B cell (primary cell): ENCODE measurements at regions not wholly inside any gene's neighbourhood (a gene's known extent, or its start where the extent isn't known, plus 50 kb on each side); places are given as distances from the start of the nearest gene placed in this dataset.

Source experiments
- ATAC-seq: fragments of 200-7000 bp; cut with Tn5 transposase; one replicate; pipeline ENCODE4 v1.10.0; 2021; ENCODE audit warnings: low read depth, mild to moderate bottlenecking, moderate number of reproducible peaks, moderate library complexity
- CTCF ChIA-PET: fragments of 350-600 bp; sonication (Branson Sonifier 250); formaldehyde crosslinking; loops from one replicate; lab custom pipeline; 2021; ENCODE audit warnings: antibody characterized with exemption, inconsistent platforms; lab: Charles Lee
- POLR2A ChIA-PET: fragments of 350-600 bp; sonication (Branson Sonifier 250); formaldehyde crosslinking; loops from one replicate; lab custom pipeline; 2021; ENCODE audit warnings: antibody characterized with exemption; lab: Charles Lee
- DNase-seq: peaks from one replicate; pipeline ENCODE4 v3.0.0; 2013
- H2AFZ ChIP-seq: 2 replicates; pipeline ENCODE4 v1.6.1; 2012; ENCODE audit warnings: mild to moderate bottlenecking, low read depth, low read length; ENCODE audit not compliant: insufficient read depth, poor library complexity, severe bottlenecking
- H3K27ac ChIP-seq, 2 donors: 1 replicate in 1 of 2; 2 replicates in 1 of 2; pipeline ENCODE4 v1.5.1; 2012 to 2013; ENCODE audit warnings: low read length in 2 of 2, mild to moderate bottlenecking in 2 of 2, moderate library complexity in 1 of 2
- H3K27me3 ChIP-seq, 4 experiments: fragments of 200-600 bp in 1 of 4; sonication (generic) in 1 of 4; replicated peaks in 1 of 4; 1 replicate in 2 of 4; 2 replicates in 2 of 4; pipeline versions ENCODE4 v1.6.1 to v1.7.0; 2013 to 2016; ENCODE audit warnings: low read length in 3 of 4, mild to moderate bottlenecking in 2 of 4, mixed read lengths in 1 of 4, moderate library complexity in 1 of 4; ENCODE audit not compliant: insufficient read depth in 4 of 4, control insufficient read depth in 3 of 4; ENCODE audit errors: control extremely low read depth in 1 of 4
- H3K36me3 ChIP-seq, 2 experiments: replicated peaks in 1 of 2; 1 replicate in 1 of 2; 2 replicates in 1 of 2; pipeline versions ENCODE4 v1.6.1 to v1.7.1; 2013; ENCODE audit warnings: low read length in 1 of 2; ENCODE audit not compliant: insufficient read depth in 2 of 2, control insufficient read depth in 1 of 2; ENCODE audit errors: control extremely low read depth in 1 of 2, extremely low read depth in 1 of 2
- H3K4me1 ChIP-seq, 2 donors: fragments of 200-600 bp in 1 of 2; sonication (generic) in 1 of 2; 1 replicate in 1 of 2; 2 replicates in 1 of 2; pipeline versions ENCODE4 v1.5.1 to v1.6.1; 2013 to 2017; ENCODE audit warnings: low read length in 2 of 2; ENCODE audit not compliant: control insufficient read depth in 2 of 2, insufficient read depth in 2 of 2
- H3K4me2 ChIP-seq: replicated peaks from 2 replicates; pipeline ENCODE3; 2012; ENCODE audit warnings: mild to moderate bottlenecking, low read depth, low read length; ENCODE audit not compliant: poor library complexity, severe bottlenecking
- H3K4me3 ChIP-seq, 5 experiments: fragments of 200-600 bp in 1 of 5; sonication (generic) in 1 of 5; 1 replicate in 3 of 5; 2 replicates in 2 of 5; pipeline versions ENCODE4 v1.5.1 to v1.7.0; 2011 to 2016; ENCODE audit warnings: low read length in 4 of 5, mild to moderate bottlenecking in 4 of 5, low read depth in 2 of 5, control low read depth in 1 of 5, moderate library complexity in 1 of 5; ENCODE audit not compliant: insufficient read depth in 1 of 5; ENCODE audit errors: control extremely low read depth in 1 of 5, extremely low read depth in 1 of 5
- H3K79me2 ChIP-seq: fragments of 200-600 bp; sonication (generic); one replicate; pipeline ENCODE4 v1.6.0; 2016; ENCODE audit warnings: low read length; ENCODE audit not compliant: control insufficient read depth, insufficient read depth
- H3K9ac ChIP-seq: fragments of 200-600 bp; sonication (generic); 2 replicates; pipeline ENCODE4 v1.6.1; 2017; ENCODE audit warnings: mild to moderate bottlenecking, low read length, moderate library complexity
- H3K9me3 ChIP-seq, 3 donors: one replicate each; pipeline versions ENCODE4 v1.6.1 to v1.7.1; 2013; ENCODE audit warnings: low read length in 2 of 3; ENCODE audit not compliant: control insufficient read depth in 2 of 3, insufficient read depth in 1 of 3; ENCODE audit errors: control extremely low read depth in 1 of 3
- H4K20me1 ChIP-seq: 2 replicates; pipeline ENCODE4 v1.6.0; 2012; ENCODE audit warnings: mild to moderate bottlenecking, low read length; ENCODE audit not compliant: insufficient read depth, control insufficient read depth, poor library complexity, severe bottlenecking
- H3K27ac Mint-ChIP-seq: one replicate; pipeline ENCODE4 v1.8.0; 2021; ENCODE audit warnings: mixed read lengths
- H3K27me3 Mint-ChIP-seq: one replicate; pipeline ENCODE4 v1.8.0; 2021; ENCODE audit warnings: mixed read lengths
- H3K4me1 Mint-ChIP-seq: one replicate; pipeline ENCODE4 v1.8.0; 2021; ENCODE audit warnings: mixed read lengths
- H3K4me3 Mint-ChIP-seq: one replicate; pipeline ENCODE4 v1.8.0; 2021; ENCODE audit warnings: mixed read lengths
- H3K9me3 Mint-ChIP-seq: one replicate; pipeline ENCODE4 v1.8.0; 2022; ENCODE audit warnings: mixed read lengths; ENCODE audit not compliant: insufficient read depth
- CTCF ChIP-seq: fragments of 200-600 bp; IDR thresholded peaks from one replicate; pipeline ENCODE4 v1.8.0; 2022; ENCODE audit warnings: antibody characterized with exemption, mild to moderate bottlenecking
- EZH2 ChIP-seq: IDR thresholded peaks from 2 replicates; pipeline ENCODE4 v1.6.1; 2012; ENCODE audit warnings: borderline replicate concordance, low read depth, mild to moderate bottlenecking, moderate library complexity, low read length; ENCODE audit not compliant: insufficient read depth, poor library complexity, severe bottlenecking
- WGBS: methylation state at CpG from one replicate; pipeline ENCODE4 v1.1.5; 2013; ENCODE audit warnings: missing lambda C conversion rate; ENCODE audit not compliant: insufficient coverage; 5-methylcytosine and 5-hydroxymethylcytosine counted together
- intact Hi-C: fragments of 100-400 bp; cut with micrococcal nuclease; formaldehyde crosslinking; loops from one replicate; pipeline ENCODE4 v1.10.0; 2022

DNA sequence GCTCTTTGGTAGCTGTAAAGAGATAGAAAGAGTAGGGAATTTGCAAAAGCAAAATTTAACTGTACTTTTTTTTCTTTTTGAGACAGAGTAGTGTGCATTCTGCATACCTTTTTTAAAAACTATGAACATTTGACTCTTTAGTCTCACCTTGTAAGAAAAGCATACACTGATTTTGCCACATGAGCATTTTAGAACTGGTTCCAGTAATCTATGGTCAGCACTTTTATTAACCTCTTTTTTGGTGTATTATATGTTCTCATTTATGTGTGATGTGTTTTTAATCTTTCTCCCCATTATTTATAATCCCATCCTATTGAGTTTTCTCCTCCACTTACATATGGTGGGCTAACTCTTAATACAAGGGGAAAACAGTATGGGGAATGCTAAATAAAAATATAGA is 1111.4 kb downstream of the FLRT2 start:
- Histone ChIP-seq H3K9me3 (peaks cover 0 to 6% (median 0%) of the 10 kb centered on the region in 3 donors), H3K4me3 (no peak overlapping the region), H2AFZ (no peak overlapping the region), H3K36me3 (no peaks in the 10 kb centered on the region), H3K4me2 (no peak overlapping the region), H3K27me3 (no peaks in the 10 kb centered on the region), H4K20me1 (no peaks in the 10 kb centered on the region), H3K27ac (no peak overlapping the region), H3K9ac (no peak overlapping the region), H3K79me2 (no peaks in the 10 kb centered on the region), H3K4me1 (no peaks in the 10 kb centered on the region)
- no peak for DNase-seq
- intact Hi-C loops, result no loop called here
- H3K4me3 Mint-ChIP-seq, result no peak overlapping the region
- POLR2A ChIA-PET, result no interaction called here
- H3K27me3 Mint-ChIP-seq, result no peaks in the 10 kb centered on the region
- ATAC-seq, result no peak
- H3K27ac Mint-ChIP-seq, result no peak overlapping the region
- CTCF ChIA-PET, result no interaction called here
- H3K9me3 Mint-ChIP-seq, result no peaks in the 10 kb centered on the region
- H3K4me1 Mint-ChIP-seq, result no peaks in the 10 kb centered on the region
- TF ChIP-seq CTCF (no peak), EZH2 (no peak)

DNA sequence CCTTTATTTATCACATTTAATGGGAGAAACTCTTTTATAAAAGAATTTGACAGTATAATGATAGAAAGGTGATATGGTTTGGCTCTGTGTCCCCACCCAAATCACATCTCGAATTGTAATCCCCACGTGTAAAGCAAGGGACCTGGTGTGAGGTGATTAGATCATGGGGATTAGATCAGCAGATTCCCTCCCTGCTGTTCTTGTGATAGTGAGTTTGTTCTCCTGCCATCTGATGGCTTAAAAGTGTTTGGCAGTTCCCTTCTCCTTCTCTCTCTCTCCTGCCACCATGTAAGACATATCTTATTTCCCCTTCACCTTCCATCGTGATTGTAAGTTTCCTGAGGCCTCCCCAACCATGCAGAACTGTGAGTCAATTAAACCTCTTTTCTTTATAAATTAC is 1110.3 kb downstream of the FLRT2 start:
- intact Hi-C loops, result no loop called here
- ATAC-seq, result no peak

More for the DNA sequence above, 1110.3 kb downstream of the FLRT2 start:
- WGBS, result no CpG with 5 or more reads among the region's 3 CpGs
- no peak overlapping the region for H3K27ac Mint-ChIP-seq
- no peak overlapping the region for H2AFZ ChIP-seq
- no peaks in the 10 kb centered on the region for H3K4me1 ChIP-seq
- no peaks in the 10 kb centered on the region for H3K9me3 ChIP-seq
- POLR2A ChIA-PET, result no interaction called here
- DNase-seq, result no peak
- H3K27me3 Mint-ChIP-seq, result no peaks in the 10 kb centered on the region
- no peaks in the 10 kb centered on the region for H3K4me1 Mint-ChIP-seq
- peaks cover 3% of the 10 kb centered on the region for H3K9me3 Mint-ChIP-seq
- no peaks in the 10 kb centered on the region for H3K36me3 ChIP-seq
- H3K27me3 ChIP-seq, result no peaks in the 10 kb centered on the region
- H4K20me1 ChIP-seq, result no peaks in the 10 kb centered on the region
- H3K9ac ChIP-seq, result no peak overlapping the region
- CTCF ChIA-PET, result no interaction called here
- no peak overlapping the region for H3K27ac ChIP-seq
- no peak for TF ChIP-seq CTCF
- TF ChIP-seq EZH2, result no peak
- H3K4me2 ChIP-seq, result no peak overlapping the region
- H3K79me2 ChIP-seq, result no peaks in the 10 kb centered on the region
- H3K4me3 Mint-ChIP-seq, result no peak overlapping the region
- H3K4me3 ChIP-seq, result no peak overlapping the region
